HCT116 (cell line): ENCODE measurements at regions not wholly inside any gene's neighbourhood (a gene's known extent, or its start where the extent isn't known, plus 50 kb on each side); places are given as distances from the start of the nearest gene placed in this dataset.
A peak's percentile ranks its signal among the peaks of the same experiment; 100 is the strongest.

Source experiments
- ATAC-seq: fragments of 200-7000 bp; cut with Tn5 transposase; 2 replicates; pipeline ENCODE4 v1.9.1; 2020; ENCODE audit warnings: mild to moderate bottlenecking, moderate library complexity
- BruUV-seq: library from RNA; stranded (reverse); fragments of 400-500 nt; replicated peaks from 2 replicates; lab custom pipeline; 2021; lab: Mats Ljungman, UMichigan
- CTCF ChIA-PET: fragments of 300-600 bp; sonication (Branson Sonifier 250); formaldehyde crosslinking; loops from one replicate; lab custom pipeline; 2021; ENCODE audit warnings: antibody characterized with exemption; lab: Charles Lee
- POLR2A ChIA-PET: fragments of 300-600, 350-600 bp; sonication (Branson Sonifier 250); formaldehyde crosslinking; loops from one replicate; lab custom pipeline; 2021; ENCODE audit warnings: antibody characterized with exemption; lab: Charles Lee
- RAD21 ChIA-PET, 2 experiments: fragments of 300-600 bp; sonication (Branson Sonifier 250); formaldehyde crosslinking; loops; one replicate each; lab custom pipeline; 2023; ENCODE audit warnings: low total read pairs in 2 of 2; ENCODE audit not compliant: uncharacterized antibody in 2 of 2, unreplicated experiment in 2 of 2, low non-redundant PET in 1 of 2; lab: Charles Lee
- DNase-seq: peaks from one replicate; pipeline ENCODE4 v3.0.0-alpha.2; 2010; ENCODE audit warnings: low read depth, low spot score
- H2AFZ ChIP-seq: fragments of 200-600 bp; shearing (Covaris generic), sonication (generic); 2 replicates; pipeline ENCODE4 v1.6.1; 2017; ENCODE audit warnings: low read depth, mixed run types, mixed read lengths, antibody characterized with exemption, low read length; ENCODE audit not compliant: poor library complexity, severe bottlenecking
- H3K27ac ChIP-seq: 2 replicates; pipeline ENCODE4 v1.5.1; 2012; ENCODE audit warnings: low read depth, low read length
- H3K27me3 ChIP-seq: fragments of 200-600 bp; sonication (generic); 2 replicates; pipeline ENCODE4 v1.6.1; 2016; ENCODE audit warnings: mixed run types, low read length, mixed read lengths; ENCODE audit not compliant: insufficient read depth
- H3K36me3 ChIP-seq, 2 experiments: fragments of 200-500 bp in 1 of 2; fragments of 200-600 bp in 1 of 2; sonication (Bioruptor generic) in 1 of 2; sonication (generic) in 1 of 2; 2 replicates each; pipeline versions ENCODE4 v1.5.1 to v1.6.1; 2014 to 2016; ENCODE audit warnings: low read length in 2 of 2, inconsistent platforms in 1 of 2, mixed read lengths in 1 of 2, mixed run types in 1 of 2; ENCODE audit not compliant: insufficient read depth in 2 of 2, control insufficient read depth in 1 of 2
- H3K4me1 ChIP-seq, 2 experiments: fragments of 200-600 bp in 1 of 2; sonication (generic) in 1 of 2; 2 replicates each; pipeline versions ENCODE4 v1.5.1 to v1.6.1; 2012 to 2017; ENCODE audit warnings: low read length in 2 of 2, inconsistent platforms in 1 of 2, mild to moderate bottlenecking in 1 of 2, mixed read lengths in 1 of 2, mixed run types in 1 of 2, moderate library complexity in 1 of 2; ENCODE audit not compliant: insufficient read depth in 2 of 2, control insufficient read depth in 1 of 2
- H3K4me2 ChIP-seq: fragments of 200-600 bp; sonication (generic); 2 replicates; pipeline ENCODE4 v1.6.1; 2017; ENCODE audit warnings: mixed run types, low read length, mixed read lengths
- H3K4me3 ChIP-seq, 2 experiments: fragments of 200-600 bp in 1 of 2; sonication (generic) in 1 of 2; replicated peaks in 1 of 2; 2 replicates each; pipeline ENCODE4 v1.5.1; 2011 to 2016; ENCODE audit warnings: low read length in 2 of 2, control low read depth in 1 of 2, low read depth in 1 of 2, mild to moderate bottlenecking in 1 of 2, mixed read lengths in 1 of 2, mixed run types in 1 of 2
- H3K79me2 ChIP-seq: fragments of 200-600 bp; sonication (generic); 2 replicates; pipeline ENCODE4 v1.6.1; 2017; ENCODE audit warnings: mild to moderate bottlenecking, mixed run types, low read length, moderate library complexity, mixed read lengths; ENCODE audit not compliant: insufficient read depth
- H3K9ac ChIP-seq: fragments of 200-600 bp; sonication (generic); 2 replicates; pipeline ENCODE4 v1.6.1; 2016; ENCODE audit warnings: low read length, mixed read lengths
- H3K9me2 ChIP-seq: fragments of 200-600 bp; sonication (generic), shearing (Covaris generic); 2 replicates; pipeline ENCODE4 v1.6.1; 2017; ENCODE audit warnings: mixed run types, mild to moderate bottlenecking, moderate library complexity; ENCODE audit not compliant: insufficient read depth
- H3K9me3 ChIP-seq, 2 experiments: fragments of 200-500 bp in 1 of 2; fragments of 200-600 bp in 1 of 2; sonication (Bioruptor generic) in 1 of 2; sonication (generic) in 1 of 2; 2 replicates each; pipeline ENCODE4 v1.6.1; 2014 to 2017; ENCODE audit warnings: low read length in 2 of 2, mixed read lengths in 2 of 2, inconsistent platforms in 1 of 2, low read depth in 1 of 2, mild to moderate bottlenecking in 1 of 2, mixed run types in 1 of 2, moderate library complexity in 1 of 2; ENCODE audit not compliant: control insufficient read depth in 1 of 2, insufficient read depth in 1 of 2
- H4K20me1 ChIP-seq: fragments of 200-600 bp; sonication (generic), shearing (Covaris generic); 2 replicates; pipeline ENCODE4 v1.6.1; 2017; ENCODE audit warnings: mixed run types, mild to moderate bottlenecking, moderate library complexity; ENCODE audit not compliant: insufficient read depth
- CBX3 ChIP-seq: IDR thresholded peaks from 2 replicates; pipeline ENCODE4 v1.6.1; 2012; ENCODE audit warnings: low read depth
- EGR1 ChIP-seq: IDR thresholded peaks from 2 replicates; pipeline ENCODE4 v1.6.1; 2012; ENCODE audit warnings: low read depth
- ELF1 ChIP-seq: IDR thresholded peaks from 2 replicates; pipeline ENCODE4 v1.6.1; 2012; ENCODE audit warnings: low read depth, borderline replicate concordance
- EZH2phosphoT487 ChIP-seq: fragments of 200-600 bp; IDR thresholded peaks from 2 replicates; pipeline ENCODE4 v1.6.1; 2018; ENCODE audit warnings: antibody characterized with exemption, borderline replicate concordance
- JUND ChIP-seq: IDR thresholded peaks from 2 replicates; pipeline ENCODE4 v1.6.1; 2012
- MAX ChIP-seq: IDR thresholded peaks from 2 replicates; pipeline ENCODE4 v1.6.1; 2012
- SP1 ChIP-seq: IDR thresholded peaks from 2 replicates; pipeline ENCODE4 v1.6.1; 2012; ENCODE audit warnings: low read depth
- TCF7L2 ChIP-seq: IDR thresholded peaks from 2 replicates; pipeline ENCODE4 v1.7.0; 2011; ENCODE audit warnings: borderline replicate concordance, inconsistent platforms; ENCODE audit not compliant: insufficient read depth, insufficient read length; ENCODE audit errors: extremely low read depth
- YY1 ChIP-seq: IDR thresholded peaks from 2 replicates; pipeline ENCODE4 v1.6.1; 2011; ENCODE audit warnings: low read length, low read depth, moderate library complexity, mild to moderate bottlenecking; ENCODE audit not compliant: insufficient replicate concordance; ENCODE audit errors: extremely low read depth
- intact Hi-C: fragments of 100-400 bp; cut with micrococcal nuclease; formaldehyde crosslinking; loops from 2 replicates; pipeline ENCODE4 v1.10.0; 2022

- no peaks in the 10 kb centered on the region for H3K27me3 ChIP-seq
- H3K4me1 ChIP-seq = peaks cover 7 to 9% of the 10 kb centered on the region in 2 experiments; a peak in 3 of 4 replicates
- H3K9me3 ChIP-seq = no peaks in the 10 kb centered on the region
- ChIA-PET POLR2A (no interaction called here), CTCF (no interaction called here), RAD21 (no interaction called here)
- H3K4me2 ChIP-seq = no peak overlapping the region
- TF ChIP-seq TCF7L2 (no peak), CBX3 (no peak), JUND (no peak), SP1 (no peak), MAX (no peak), EZH2phosphoT487 (no peak), YY1 (no peak), EGR1 (no peak), ELF1 (no peak)
- no peaks in the 10 kb centered on the region for H3K9me2 ChIP-seq
- no peak overlapping the region for H3K9ac ChIP-seq
- H3K36me3 ChIP-seq = no peaks in the 10 kb centered on the region
- intact Hi-C loops = no loop called here
- no peak overlapping the region for H3K27ac ChIP-seq
- DNase-seq (no peak), ATAC-seq (no peak)
- no peaks in the 10 kb centered on the region for H4K20me1 ChIP-seq
- BruUV-seq = no TSS peak
- no peaks in the 10 kb centered on the region for H3K79me2 ChIP-seq
- H3K4me3 ChIP-seq = no peak overlapping the region
- H2AFZ ChIP-seq = no peak overlapping the region
Observed at GRCh38 chr7:47636081-47636432, 54.1 kb upstream of the TNS3 start.

GRCh38 chr7:47635091-47636080, 53.5 kb upstream of the TNS3 start:
- no peaks in the 10 kb centered on the region for H3K27me3 ChIP-seq
- H3K9me2 ChIP-seq = no peaks in the 10 kb centered on the region
- intact Hi-C loops = no loop called here
- H3K4me2 ChIP-seq = peak overlapping the region; percentile 51
- peak; percentile 79 for ATAC-seq
- no peak overlapping the region for H3K9ac ChIP-seq
- H3K4me1 ChIP-seq = peaks cover 7 to 9% of the 10 kb centered on the region in 2 experiments; a peak in 3 of 4 replicates
- H3K79me2 ChIP-seq = no peaks in the 10 kb centered on the region
- no peaks in the 10 kb centered on the region for H4K20me1 ChIP-seq
- no peaks in the 10 kb centered on the region for H3K36me3 ChIP-seq
- ChIA-PET RAD21 (no interaction called here), CTCF (no interaction called here), POLR2A (no interaction called here)
- no peak overlapping the region; the same call in 1 of the 2 replicates for H3K27ac ChIP-seq
- no TSS peak for BruUV-seq
- H3K9me3 ChIP-seq = no peaks in the 10 kb centered on the region
- no peak for TF ChIP-seq SP1
- TF ChIP-seq, all 23 proteins: peak for 0
- peak overlapping the region in 1 of 2 experiments; percentile 4; a peak in 1 of 4 replicates for H3K4me3 ChIP-seq
- peak overlapping the region; percentile 41 for H2AFZ ChIP-seq
- DNase-seq = no peak
